ENCODE measurements at regions not wholly inside any gene's neighbourhood (a gene's known extent, or its start where the extent isn't known, plus 50 kb on each side); places are given as distances from the start of the nearest gene placed in this dataset.
"Not testable (repeated sequence)": the region's sequence is repeated elsewhere in the genome, so short reads cannot be mapped to it uniquely, and the experiment has no call there.

DNA sequence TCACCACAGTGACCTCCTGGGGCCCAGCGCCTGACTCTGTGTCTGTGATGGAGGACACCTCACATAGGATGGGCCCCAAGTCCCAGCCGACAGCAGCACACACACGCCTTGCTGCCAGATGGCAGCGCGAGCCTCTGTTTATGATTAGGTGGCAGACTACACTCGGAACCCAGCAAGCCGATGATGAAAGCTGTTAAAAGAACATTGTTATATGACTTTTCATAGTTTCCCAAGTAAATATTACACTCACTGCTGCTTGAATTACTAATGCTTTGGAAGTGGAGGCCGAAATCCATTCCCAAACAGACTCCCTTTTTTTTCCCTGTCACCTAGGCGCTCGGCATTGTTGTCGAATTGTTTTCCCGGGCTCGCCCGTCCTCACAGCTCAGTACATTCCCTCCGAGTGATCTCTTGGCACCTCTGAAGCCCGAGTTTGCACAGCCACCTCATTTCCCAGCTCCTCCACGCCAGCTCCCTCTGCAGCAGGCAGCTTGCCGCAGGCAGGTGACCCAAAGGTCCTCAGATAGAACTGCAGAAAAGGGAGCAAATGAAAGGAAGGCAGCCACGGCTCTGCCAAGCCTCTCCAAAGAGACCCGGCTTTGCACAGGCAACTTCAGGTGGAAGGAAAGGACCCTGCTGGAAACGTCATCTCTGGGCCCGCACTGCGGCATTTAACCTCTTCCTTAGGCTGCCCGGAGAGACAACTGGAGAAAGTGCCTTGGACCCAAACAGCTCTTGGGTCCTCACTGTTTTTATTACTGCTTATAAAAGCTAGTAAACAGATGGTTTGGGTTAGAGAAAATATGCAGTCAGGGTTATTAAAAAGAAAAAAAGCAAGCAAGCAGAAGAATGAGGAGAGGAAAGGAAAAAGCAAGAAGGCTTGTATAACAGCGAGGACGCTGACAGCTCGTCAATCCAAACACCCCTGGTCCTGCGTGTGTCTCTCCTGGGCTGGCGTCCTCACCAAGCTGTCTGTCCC lies 72.2 kb upstream of the SLC25A33 start:
- DNase-seq (ENCODE audit: low read depth) = no peak

DNA sequence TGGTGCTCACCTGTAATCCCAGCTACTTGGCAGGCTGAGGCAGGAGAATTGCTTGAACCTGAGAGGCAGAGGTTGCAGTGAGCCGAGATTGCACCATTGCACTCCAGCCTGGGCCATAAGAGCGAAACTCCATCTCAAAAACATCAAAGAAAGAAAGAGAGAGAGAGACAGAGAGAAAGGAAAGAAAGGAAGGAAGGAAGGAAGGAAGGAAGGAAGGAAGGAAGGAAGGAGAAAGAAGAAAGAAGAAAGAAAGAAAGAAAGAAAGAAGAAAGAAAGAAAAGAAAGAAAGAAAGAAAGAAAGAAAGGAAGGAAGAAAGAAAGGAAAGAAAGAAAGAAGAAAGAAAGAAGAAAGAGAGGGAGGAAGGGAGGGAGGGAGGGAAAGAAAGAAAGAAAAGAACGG lies 69.4 kb upstream of the SLC25A33 start:
- DNase-seq (ENCODE audit: low read depth) = not testable (repeated sequence)

DNA sequence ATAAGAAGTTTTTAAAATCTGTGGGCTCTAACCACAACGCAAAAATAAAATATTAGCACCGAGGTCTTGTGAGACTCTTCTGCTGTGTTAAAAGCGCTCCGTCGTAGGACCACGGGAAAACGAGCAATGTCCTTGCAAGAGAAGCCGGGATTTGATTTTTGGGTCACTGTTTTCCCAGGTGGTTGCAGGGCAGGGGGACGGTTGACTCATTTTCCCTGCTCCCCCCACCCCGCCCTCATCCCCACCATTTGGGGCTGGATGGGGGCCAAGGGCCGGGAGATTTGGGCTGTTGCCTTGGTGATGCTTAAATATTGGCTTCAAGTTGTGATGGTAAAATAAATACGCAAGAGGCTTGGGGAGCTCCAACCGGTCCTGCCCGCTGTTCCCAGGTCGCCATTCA lies 67.6 kb upstream of the SLC25A33 start:
- DNase-seq (ENCODE audit: low read depth) = no peak

DNA sequence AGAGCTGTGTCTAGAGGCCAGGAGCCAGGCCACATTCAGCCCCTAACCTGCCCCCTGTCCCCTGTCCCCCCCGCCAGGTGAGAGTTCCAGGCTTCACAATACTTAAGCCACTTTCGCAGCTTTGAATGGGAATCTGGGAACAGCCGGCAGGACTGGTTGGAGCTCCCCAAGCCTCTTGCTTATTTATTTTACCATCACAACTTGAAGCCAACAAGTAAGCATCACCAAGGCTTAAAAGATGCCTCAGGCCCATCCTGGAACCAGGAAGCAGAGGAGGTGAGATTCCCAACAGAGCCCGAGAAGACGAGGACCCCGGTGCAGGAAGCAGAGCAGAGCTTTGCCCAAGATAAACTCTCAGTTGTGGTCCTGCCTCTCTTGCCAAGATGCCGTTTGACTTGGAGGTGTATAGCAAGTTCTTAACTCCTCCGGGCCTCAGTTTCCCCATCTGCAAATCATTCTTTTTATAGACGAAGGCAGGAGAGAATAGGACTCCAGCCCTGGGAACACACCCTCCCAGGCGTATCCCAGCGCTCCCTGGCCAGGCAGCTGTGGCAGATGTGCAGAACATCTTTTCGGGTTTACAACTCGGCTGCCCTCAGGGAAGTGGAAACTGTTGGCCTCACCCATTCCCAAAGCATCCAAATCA lies 66.8 kb upstream of the SLC25A33 start:
- no peak for DNase-seq (ENCODE audit: low read depth)

DNA sequence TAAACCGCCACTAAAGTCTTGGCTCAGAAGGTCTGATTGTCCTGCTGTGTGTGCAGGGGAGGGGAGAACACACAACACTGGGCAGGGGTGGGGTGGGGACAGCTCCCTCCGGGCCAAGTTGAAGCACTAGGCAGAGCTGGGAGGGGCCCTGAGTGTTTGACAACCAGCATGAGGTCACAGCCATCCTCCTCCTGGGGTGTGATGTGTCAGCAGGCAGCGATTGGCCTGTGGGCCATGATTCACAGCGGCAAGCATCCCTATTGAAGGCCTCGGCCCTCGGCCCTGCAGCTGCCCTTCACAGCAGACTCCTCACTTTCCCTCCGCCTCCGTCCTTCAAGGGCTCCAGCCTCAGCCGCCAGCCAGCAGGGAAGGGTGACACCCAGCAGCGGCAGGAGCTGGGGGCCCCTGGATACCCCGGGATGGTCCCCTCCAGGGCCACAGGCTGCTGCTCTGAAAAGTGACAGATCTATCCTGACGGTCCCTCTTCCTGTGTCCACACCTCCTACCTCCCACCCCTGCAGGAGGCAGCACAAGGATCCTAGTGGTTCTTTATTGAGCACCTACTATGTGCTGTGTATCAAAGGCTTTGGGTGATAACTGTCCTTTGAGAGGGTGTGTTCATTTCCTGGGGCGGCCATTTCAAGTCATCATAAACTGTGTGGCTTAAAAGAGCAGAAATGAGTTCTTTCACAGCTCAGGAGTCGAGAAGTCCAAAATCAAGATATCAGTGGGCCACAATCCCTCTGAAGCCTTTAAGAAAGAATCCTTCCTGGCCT lies 66.0 kb upstream of the SLC25A33 start:
- no peak for DNase-seq (ENCODE audit: low read depth)

DNA sequence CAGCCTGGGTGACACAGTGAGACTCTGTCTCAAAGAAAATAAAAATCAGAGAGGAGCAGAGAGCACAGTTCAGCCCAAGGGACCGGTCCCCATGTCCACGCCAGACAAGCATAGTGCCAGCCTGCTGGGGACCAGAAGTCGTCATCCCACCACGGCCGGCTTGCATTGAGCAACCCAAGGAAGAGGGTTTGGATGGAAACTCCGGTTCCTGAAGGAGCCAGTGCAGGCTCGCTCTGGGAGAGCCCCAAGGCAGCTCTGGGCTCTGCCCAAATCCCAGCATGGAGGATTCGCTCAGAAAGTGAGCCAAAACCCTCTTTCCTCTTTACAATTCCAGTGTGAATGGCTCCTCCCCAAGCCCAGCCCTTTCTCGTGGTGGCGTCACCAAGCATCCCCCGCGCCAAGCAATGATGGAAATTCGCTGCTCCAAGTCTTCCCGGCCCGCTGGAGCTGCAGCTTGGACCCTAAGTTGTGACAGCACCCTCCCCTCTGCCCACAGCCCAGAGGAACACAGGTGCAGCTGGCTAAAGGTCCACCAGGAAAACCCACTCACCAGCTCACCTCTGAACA lies 64.1 kb upstream of the SLC25A33 start:
- DNase-seq (ENCODE audit: low read depth) = no peak

DNA sequence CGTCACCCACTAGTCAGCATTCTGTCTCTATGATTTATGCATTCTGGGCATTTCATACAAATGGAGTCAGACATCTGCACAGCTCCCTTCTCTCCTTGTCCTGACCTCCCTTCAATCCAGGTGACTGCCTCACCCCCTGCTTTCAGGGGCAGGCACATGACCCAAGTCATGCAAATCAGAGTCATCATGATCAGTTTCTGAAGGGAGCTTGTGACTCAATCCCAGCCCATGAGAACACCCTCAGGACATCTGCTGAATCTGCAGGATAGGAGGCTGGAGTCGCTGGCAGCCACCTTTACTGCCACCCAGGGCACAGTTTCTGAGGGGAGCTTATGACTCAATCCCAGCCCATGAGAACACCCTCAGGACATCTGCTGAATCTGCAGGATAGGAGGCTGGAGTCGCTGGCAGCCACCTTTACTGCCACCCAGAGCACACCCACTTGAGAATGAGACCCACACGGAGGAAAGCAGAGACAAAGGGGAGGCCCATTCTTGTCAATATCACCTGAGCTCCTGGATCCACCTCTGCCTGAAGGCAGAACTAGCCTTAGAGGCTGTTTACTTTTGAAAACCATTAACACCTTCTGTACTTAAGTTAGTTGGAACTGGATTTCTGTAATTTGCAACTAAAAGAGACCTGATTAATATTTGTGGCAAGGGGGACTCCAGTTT lies 62.3 kb upstream of the SLC25A33 start:
- no peak for DNase-seq (ENCODE audit: low read depth)

DNA sequence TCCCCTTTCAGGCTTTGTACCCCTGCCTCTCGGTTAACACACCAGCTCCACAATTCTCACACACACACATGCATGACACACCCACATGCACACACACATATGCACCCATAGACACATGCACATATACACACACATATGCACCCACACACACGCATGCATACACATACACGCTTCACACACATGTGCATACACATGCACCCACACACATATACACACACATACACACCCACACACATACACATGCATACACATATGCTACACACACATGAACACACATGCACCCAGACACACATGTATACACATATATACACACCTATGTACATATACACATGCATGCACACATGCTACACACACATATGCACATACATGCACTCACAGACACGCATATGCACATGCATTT lies 61.7 kb upstream of the SLC25A33 start:
- DNase-seq (ENCODE audit: low read depth) = no peak

DNA sequence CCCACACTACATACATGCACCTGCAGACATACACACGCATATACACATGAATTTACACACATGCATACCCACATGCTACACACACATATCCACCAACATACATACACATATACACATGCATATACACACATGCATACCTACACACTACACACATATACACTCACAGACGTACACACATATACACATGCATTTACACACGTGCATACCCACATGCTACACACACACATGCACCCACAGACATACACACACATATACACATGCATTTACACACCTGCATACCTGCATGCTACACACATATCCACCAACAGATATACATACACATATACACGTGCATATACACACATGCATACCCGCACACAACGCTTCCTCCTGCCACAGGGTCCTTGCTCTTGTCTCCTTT lies 61.2 kb upstream of the SLC25A33 start:
- DNase-seq (ENCODE audit: low read depth) = no peak

DNA sequence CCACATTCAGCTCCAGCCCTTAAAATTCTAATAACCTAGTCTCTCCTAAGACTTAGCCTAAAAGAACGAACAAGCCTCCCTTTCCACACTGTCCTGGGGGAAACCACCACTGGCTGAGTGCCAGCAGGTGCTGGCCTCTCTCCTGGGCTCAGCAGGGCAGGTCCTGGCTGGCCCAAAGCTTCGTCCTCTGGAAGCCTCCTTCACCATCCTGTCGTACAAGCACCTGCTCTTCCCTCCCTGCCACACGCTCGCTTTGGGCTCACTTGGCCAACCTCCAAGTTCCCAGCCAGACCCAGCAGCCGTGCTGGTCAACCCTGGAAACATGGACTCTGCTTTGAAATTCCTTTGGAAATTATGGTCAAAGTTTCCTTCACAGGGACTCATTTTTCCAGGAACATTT lies 58.2 kb upstream of the SLC25A33 start:
- DNase-seq (ENCODE audit: low read depth) = no peak

DNA sequence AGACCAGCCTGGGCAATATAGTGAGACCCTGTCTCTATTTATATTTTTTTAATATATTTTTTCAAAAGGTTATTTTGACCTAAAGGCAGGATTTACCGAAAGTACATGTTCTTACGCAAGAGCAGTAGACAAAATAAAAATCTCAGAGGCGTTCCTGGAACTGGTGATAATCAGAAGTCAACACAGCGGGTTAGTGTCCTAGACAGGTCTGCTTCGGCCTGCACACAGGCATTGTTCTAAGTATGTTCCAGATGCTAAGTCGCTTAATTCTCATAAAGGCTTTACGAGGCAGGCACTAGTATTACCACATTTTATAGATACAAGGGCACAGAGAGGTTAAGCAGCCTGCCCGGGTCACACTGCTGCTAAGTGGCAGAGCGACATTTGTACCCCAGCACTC lies 56.9 kb upstream of the SLC25A33 start:
- no peak for DNase-seq (ENCODE audit: low read depth)

DNA sequence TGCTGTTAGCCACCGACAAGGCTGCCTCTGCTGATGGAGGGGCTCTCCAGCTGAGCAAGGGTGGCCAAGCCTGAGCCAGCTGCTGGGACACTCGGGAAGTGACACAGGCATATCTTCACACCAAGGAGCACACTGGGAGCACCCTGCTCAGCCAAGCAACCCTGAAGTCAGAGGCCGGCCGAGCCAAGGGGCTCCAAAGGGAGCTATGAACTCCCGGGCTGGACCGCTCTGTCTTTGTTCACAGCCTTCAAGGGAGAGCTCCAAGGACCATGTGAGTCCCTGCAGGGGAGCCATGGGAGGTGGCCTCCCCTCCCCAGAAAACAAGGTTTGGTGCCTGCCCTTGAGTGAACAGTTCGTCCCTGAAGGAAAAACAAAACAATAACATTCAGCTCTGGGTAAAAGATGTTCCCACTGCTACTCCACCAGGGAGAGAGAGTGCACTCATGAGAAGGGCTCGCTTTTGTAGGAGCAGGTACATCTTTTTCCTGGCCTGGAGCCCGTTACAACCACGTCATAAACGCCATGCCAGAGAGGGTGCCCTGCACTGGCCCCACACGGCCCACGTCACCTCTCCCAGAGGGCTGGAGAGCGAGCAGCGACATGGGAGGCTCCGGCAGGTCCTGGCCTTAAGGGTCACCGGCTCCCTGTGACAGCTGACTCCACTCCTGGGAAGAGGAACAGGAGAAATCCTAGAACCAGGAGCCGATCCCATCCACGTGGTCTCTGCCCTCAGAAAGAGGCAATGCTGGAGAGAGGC lies 56.3 kb upstream of the SLC25A33 start:
- DNase-seq (ENCODE audit: low read depth) = no peak

DNA sequence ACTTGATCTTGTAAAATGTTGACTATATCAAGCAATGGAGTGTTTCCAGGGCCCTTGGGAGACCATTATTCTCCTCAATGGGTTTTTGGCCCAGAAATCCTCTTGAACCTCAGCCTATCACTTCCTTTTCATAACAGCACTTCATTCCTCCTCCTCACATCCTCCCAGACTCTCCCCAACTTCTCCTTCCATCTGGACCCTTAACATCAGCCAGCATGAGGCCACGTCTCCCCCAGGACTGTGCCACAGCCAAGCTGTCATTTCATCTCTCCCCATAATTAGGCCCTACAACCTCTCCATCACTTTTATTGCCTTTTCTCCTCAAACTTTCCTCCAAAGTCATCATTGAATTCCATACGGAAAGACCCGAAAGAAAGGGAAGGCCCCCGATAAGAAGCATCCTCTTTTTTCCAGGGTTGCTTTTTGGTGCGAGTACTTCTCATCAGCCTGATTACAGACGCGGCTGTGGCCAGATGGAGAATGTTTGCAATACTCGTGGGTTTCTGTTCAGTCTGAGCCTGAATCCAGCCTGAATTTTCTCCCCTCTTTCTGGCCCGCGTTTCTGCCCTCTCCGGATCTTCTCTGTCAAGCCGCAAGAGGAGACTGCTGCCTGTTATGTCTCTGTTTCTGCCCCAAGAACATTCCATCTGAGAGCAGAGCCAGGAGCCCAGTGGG lies 52.7 kb upstream of the SLC25A33 start:
- DNase-seq (ENCODE audit: low read depth) = no peak

All from CMK (cell line).